ENCODE measurements at regions not wholly inside any gene's neighbourhood (a gene's known extent, or its start where the extent isn't known, plus 50 kb on each side); places are given as distances from the start of the nearest gene placed in this dataset.

- no TSS peak for BruUV-seq (replicated peaks)
- POLR2A ChIA-PET = no interaction called here
These were observed 817.8 kb downstream of the LRFN5 start for GRCh38 chr14:42424501-42424900.

GRCh38 chr14:42421377-42422078, 814.9 kb downstream of the LRFN5 start:
- no peaks in the 10 kb centered on the region for H3K9me3 ChIP-seq (ENCODE audit: control insufficient read depth, insufficient read depth, low read depth, low read length)
- H3K27me3 ChIP-seq (ENCODE audit: control insufficient read depth, insufficient read depth, low read length) = no peaks in the 10 kb centered on the region
- in situ Hi-C loops (cut with HindIII; ENCODE audit: low pct_unique_long_range_greater_than_20kb, low sequenced_read_pairs) = no loop called here
- BruUV-seq (replicated peaks) = no TSS peak
- no peak for DNase-seq (ENCODE audit: low read depth, low spot score)
- H3K4me1 ChIP-seq (ENCODE audit: control insufficient read depth, insufficient read depth, low read length) = no peaks in the 10 kb centered on the region
- POLR2A ChIA-PET = no interaction called here
- CTCF ChIA-PET = no interaction called here
- H3K27ac ChIP-seq (ENCODE audit: low read length) = no peak overlapping the region
- H3K36me3 ChIP-seq (ENCODE audit: control insufficient read depth, insufficient read depth, low read length) = no peaks in the 10 kb centered on the region
- H3K4me3 ChIP-seq (ENCODE audit: low read depth in 2 of 2, low read length in 2 of 2) = no peak overlapping the region
- ATAC-seq = no peak
- intact Hi-C loops (cut with micrococcal nuclease; ENCODE audit: unreplicated experiment) = no loop called here
- TF ChIP-seq REST (IDR thresholded peaks at IDR 0.05; ENCODE audit: insufficient read depth in 1 of 2, low read depth in 2 of 2, low read length in 1 of 2) (no peak), POLR2AphosphoS5 (IDR thresholded peaks at IDR 0.05; ENCODE audit: low read depth, low read length) (no peak), CTCF (IDR thresholded peaks at IDR 0.05) (no peak), SIN3A (IDR thresholded peaks at IDR 0.05; ENCODE audit: borderline replicate concordance, insufficient read depth, low read depth, low read length) (no peak)

More at GRCh38 chr14:42424501-42424900, 817.8 kb downstream of the LRFN5 start:
- Histone ChIP-seq H3K9me3 (ENCODE audit: control insufficient read depth, insufficient read depth, low read depth, low read length) (no peaks in the 10 kb centered on the region), H3K27me3 (ENCODE audit: control insufficient read depth, insufficient read depth, low read length) (no peaks in the 10 kb centered on the region), H3K4me3 (ENCODE audit: low read depth in 2 of 2, low read length in 2 of 2) (no peak overlapping the region), H3K36me3 (ENCODE audit: control insufficient read depth, insufficient read depth, low read length) (no peaks in the 10 kb centered on the region), H3K4me1 (ENCODE audit: control insufficient read depth, insufficient read depth, low read length) (no peaks in the 10 kb centered on the region), H3K27ac (ENCODE audit: low read length) (no peak overlapping the region)
- DNase-seq (ENCODE audit: low read depth, low spot score) (no peak), ATAC-seq (no peak)
- CTCF ChIA-PET = no interaction called here
- no peak for TF ChIP-seq REST (IDR thresholded peaks at IDR 0.05; ENCODE audit: insufficient read depth in 1 of 2, low read depth in 2 of 2, low read length in 1 of 2)
- no peak for TF ChIP-seq TCF7L2 (IDR thresholded peaks at IDR 0.05; ENCODE audit: low read depth, low read length)
- no peak for TF ChIP-seq SIN3A (IDR thresholded peaks at IDR 0.05; ENCODE audit: borderline replicate concordance, insufficient read depth, low read depth, low read length)
- no peak for TF ChIP-seq CTCF (IDR thresholded peaks at IDR 0.05)
- no peak for TF ChIP-seq POLR2AphosphoS5 (IDR thresholded peaks at IDR 0.05; ENCODE audit: low read depth, low read length)
- intact Hi-C loops (cut with micrococcal nuclease; ENCODE audit: unreplicated experiment) (no loop called here), in situ Hi-C loops (cut with HindIII; ENCODE audit: low pct_unique_long_range_greater_than_20kb, low sequenced_read_pairs) (no loop called here)

Measured in Panc1 (cell line).